GM13977 (cell line): ENCODE measurements at regions not wholly inside any gene's neighbourhood (a gene's known extent, or its start where the extent isn't known, plus 50 kb on each side); places are given as distances from the start of the nearest gene placed in this dataset.

ENCODE experiments used
- DNase-seq: peaks from one replicate; pipeline ENCODE4 v3.0.0; 2012; ENCODE audit warnings: low spot score
- CTCF ChIP-seq: IDR thresholded peaks from 2 replicates; pipeline ENCODE4 v1.5.1; 2012; ENCODE audit warnings: mild to moderate bottlenecking, control low read depth; ENCODE audit not compliant: insufficient read depth; ENCODE audit errors: extremely low read depth, missing control alignments
- in situ Hi-C: fragments of 300-500 bp; cut with MboI; formaldehyde crosslinking; loops from one replicate; pipeline ENCODE4 v1.12.0; 2022; ENCODE audit warnings: low sequenced_read_pairs, low pct_unique_long_range_greater_than_20kb, mixed read lengths, inconsistent platforms; ENCODE audit not compliant: unreplicated experiment

GRCh38 chr2:120666433-120666832, 69.2 kb upstream of the GLI2 start:
- in situ Hi-C loops: loop anchor here (25.0 kb wide), 1 partner anchor 329 kb away; the partner anchor contains the start of gene INHBB
- TF ChIP-seq CTCF: no peak
- DNase-seq: no peak

DNA sequence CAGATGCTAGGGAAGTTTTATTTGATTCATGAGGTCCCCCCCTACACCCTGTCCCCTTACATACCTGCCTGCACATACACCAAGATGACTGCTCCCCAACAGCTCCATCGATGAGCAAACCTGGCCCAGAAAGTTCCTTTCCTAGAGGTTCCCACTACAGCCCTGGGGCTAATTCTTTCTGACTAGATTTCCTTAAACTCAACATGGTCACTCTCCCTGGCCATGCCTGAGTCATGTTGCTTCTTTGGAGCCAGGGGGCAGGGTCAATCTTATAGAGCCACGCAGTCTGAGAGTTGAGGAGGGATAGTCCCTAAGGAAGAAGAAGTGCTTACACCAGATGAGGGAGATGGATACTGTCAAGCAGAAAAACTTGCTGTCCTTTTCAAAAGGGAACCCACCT, 67.7 kb upstream of the GLI2 start:
- DNase-seq: no peak
- in situ Hi-C loops: loop anchor here (25.0 kb wide), 1 partner anchor 331 kb away; the partner anchor contains the start of gene INHBB

GRCh38 chr2:120669121-120669952, 66.3 kb upstream of the GLI2 start:
- no peak for TF ChIP-seq CTCF
- in situ Hi-C loops: loop anchor here (25.0 kb wide), 1 partner anchor 332 kb away; the partner anchor contains the start of gene INHBB
- no peak for DNase-seq

More for the DNA sequence above, 67.7 kb upstream of the GLI2 start:
- no peak for TF ChIP-seq CTCF

GRCh38 chr2:120669971-120670370, 65.7 kb upstream of the GLI2 start:
- in situ Hi-C loops: loop anchor here (25.0 kb wide), 1 partner anchor 333 kb away; the partner anchor contains the start of gene INHBB
- DNase-seq: no peak
- TF ChIP-seq CTCF: no peak

DNA sequence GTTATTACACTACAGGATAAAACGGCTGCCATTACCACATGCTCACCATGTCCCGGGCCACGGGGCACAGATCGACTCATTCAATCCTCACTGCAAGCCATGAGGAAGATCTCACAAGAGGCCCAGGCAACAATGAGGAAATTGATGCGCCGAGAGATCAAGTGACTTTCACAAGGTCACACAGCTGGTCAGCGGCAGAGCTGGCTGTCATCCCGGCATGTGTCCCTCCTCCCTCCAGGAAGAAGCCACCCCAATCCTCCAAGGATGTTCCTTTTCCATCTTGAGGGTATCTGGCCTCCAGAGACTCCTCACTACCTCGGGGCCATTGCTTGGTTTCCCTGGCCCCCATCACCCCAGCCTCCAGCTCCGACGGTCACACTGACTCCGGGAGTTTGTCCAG, 65.3 kb upstream of the GLI2 start:
- no peak for TF ChIP-seq CTCF
- no peak for DNase-seq
- in situ Hi-C loops: loop anchor here (25.0 kb wide), 1 partner anchor 333 kb away; the partner anchor contains the start of gene INHBB

GRCh38 chr2:120670771-120671480, 64.7 kb upstream of the GLI2 start:
- in situ Hi-C loops: loop anchor here (25.0 kb wide), 1 partner anchor 334 kb away; the partner anchor contains the start of gene INHBB
- TF ChIP-seq CTCF: no peak

More at GRCh38 chr2:120670771-120671480, 64.7 kb upstream of the GLI2 start:
- no peak for DNase-seq
